ENCODE measurements at regions not wholly inside any gene's neighbourhood (a gene's known extent, or its start where the extent isn't known, plus 50 kb on each side); places are given as distances from the start of the nearest gene placed in this dataset.

DNA sequence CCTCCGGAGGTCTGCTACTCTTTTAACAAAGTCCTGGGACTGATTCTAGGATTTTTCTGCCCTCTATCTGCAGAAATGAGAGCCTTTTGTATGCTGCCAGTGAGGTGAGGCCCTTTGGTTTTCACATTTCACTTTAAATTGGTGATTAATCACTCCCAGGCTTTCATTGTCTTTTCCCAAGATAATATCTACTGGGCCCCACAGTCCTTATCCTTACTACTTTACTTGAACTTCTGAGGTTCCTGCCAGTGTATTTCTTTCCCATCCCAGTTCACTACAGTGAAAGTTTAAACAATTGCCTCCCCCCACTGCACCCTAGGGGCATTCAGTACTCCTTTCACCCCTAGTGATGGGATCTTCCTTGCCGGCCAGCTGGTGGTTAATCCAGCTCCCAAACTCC lies 127.4 kb upstream of the INHBA start:
- DNase-seq: no peak

DNA sequence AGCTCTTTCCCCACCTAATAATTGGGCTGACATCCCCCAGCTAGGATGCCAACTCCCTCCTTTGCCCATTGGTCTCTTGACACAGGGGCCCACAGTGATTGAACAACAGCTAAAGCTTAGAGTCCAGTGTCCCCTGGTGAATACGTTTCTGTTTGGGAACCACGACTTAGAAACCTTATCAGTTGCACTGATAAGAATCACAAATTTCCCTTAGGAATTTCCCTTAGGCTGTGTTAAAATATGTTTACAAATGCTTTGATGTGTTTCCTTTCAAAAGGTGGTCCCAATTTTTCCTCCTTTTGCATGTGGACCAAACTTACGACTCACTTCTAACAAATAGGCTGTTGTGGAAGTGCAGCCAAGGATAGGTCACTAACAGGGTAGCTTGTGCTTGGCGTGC lies 126.0 kb upstream of the INHBA start:
- no peak for DNase-seq

DNA sequence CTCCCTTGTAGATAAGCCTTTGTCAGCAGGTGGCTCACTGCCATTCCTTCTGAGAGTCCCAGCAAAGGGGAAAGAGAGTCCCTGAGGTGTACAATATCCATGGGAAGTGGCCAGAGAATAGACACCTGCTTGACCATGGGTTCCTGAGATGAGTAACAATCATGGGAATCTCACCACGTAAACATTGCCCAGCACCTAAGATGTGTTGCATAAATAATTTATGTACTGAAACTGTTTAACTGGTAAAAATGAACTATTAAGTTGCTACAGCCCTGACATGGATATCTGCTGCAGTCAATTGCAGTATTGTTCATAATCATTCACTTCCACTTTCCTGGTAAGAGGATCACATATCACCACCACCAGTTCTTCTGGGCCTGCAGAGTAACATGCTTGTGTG lies 123.8 kb upstream of the INHBA start:
- DNase-seq: no peak

DNA sequence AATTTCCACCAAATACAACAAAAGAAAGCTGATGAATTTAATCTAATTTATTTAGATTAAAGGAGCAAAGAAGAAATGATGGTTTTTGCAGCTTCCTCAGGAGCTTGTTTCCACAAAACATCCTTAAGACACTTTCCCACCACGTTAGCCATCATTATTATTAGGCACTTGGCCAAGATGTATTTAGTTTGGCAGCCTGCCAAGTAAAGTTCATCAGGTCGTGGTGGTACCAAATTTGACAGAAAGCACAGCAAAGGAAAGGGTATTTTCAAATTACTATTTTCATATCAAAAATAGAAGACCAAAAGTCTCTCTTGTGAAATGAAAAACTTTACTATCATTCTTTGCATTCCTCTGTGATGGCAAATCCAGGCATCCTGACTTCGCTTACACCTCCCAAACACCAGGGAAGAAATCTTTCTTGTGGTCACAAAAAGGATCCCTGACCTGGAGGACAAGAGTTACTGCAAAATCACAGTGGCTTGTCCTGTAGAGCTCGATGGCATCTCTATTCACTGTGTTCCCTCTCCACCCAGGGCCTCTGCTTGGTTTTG lies 123.1 kb upstream of the INHBA start:
- DNase-seq: no peak

DNA sequence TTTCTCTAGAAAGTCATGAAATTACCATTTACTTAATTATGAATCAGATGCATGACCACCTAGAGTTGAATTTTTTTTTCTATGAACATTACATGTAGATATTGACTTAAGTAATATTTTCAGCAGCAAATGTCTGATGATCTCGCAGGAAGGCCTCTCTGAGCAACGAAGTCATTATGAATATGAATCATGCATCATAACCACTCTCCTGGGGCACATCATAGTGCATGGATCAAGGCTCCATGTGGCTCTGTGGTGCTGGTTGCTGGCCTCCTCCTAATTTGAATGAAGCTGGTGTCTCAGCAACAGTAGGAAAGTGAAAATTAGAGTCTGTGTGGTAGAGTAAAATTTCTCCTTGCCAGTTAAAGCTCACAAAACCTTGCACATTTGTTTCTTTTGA lies 121.4 kb upstream of the INHBA start:
- no peak for DNase-seq

DNA sequence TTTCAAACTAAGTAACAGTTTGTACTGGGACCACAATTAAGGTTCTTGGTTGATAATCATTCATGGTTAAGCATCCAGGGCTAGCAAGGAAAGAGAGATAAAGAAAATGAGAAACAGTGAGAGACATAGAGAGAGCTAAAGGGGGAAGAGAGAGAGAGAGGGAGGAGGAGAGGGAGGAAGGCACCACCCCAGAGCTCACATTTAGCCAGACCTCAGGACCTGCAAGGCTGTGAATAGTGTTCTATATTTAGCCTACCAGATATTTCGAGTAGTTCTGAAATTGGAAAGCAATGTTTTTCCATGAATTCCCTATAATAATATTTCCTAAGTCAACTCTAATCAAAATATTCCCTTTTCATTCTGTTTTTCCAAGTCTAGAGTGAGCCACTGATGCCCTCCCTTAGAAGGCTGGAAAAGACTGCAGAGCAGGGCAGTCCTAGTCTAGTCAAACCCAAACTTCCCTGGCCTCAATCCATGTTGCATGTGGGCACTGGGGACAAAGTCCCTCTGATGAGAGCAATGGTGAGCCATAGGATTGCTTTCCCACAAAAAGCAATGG lies 119.4 kb upstream of the INHBA start:
- DNase-seq: no peak

DNA sequence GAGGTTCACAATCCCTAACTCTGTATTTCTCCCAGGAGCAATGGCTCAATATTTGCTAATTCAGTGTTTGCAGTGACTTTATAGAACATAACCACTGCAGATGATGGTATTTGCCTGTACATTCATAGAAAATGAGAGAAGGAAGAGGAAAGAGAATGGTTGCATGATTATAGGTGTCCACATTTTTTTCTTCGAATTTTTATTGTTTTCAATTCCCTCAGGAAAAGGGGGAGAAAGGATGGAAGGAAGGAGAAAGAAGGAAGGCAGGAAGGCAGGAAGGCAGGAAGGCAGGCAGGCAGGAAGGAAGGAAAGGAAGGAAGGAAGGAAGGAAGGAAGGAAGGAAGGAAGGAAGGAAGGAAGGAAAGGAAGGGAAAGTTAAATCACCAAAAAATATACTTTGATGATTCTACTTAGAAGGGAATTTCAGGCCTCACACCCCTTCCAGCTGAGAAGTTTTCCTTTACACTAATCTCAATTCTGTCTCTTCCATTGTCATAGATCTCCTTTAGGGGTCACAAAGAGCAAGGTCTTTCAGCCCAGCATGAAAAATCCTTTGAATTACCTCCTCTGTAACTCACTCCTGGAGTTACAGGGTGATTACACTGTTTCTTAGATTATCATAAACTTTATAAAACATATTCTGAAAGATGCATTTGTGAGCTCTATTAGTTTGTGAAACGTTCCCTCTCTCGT lies 118.8 kb upstream of the INHBA start:
- DNase-seq: no peak

DNA sequence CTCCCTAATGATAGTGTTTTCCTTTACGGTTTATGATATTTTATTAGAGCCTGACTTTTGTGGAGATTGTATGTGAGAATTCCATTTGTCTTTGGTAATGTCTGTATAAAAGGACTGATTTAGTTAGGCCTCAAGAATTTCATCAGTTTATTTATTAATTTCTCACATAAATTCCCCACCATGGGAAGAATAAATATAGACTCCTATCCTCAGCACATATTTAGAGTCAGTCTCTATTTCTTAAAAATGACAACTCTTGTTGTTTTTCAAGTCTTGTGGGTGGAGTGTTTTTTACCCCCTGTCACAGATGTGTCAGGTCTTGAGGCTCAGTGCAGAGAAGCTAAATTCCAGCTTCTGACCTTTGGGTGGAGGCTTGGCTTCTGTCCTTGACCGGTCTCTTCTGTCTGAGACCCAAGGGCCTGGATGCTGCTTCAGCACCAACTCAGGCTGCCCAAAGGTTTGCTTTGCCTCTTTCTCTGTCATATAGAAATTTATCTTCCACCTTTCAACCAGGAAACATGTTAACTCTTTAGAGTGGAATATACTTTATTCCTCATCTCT lies 117.3 kb upstream of the INHBA start:
- no peak for DNase-seq

DNA sequence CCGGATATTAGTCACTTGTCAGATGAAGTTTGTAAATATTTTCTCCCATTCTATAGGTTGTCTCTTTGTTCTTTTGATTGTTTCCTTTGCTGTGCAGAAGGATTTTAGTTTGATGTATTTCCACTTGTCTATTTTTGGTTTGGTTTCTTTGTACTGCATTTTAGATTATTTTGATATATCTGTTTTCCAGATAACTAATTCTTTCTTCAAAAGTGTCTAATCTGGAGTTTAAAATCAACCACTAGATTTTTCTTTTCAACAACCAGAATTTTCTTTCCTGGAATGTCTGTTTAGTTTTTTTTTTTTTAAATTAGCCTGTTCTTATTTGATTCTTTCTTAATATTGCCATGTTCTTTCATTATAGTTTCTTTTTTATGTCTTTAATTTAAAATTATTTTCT lies 116.8 kb upstream of the INHBA start:
- DNase-seq: no peak

DNA sequence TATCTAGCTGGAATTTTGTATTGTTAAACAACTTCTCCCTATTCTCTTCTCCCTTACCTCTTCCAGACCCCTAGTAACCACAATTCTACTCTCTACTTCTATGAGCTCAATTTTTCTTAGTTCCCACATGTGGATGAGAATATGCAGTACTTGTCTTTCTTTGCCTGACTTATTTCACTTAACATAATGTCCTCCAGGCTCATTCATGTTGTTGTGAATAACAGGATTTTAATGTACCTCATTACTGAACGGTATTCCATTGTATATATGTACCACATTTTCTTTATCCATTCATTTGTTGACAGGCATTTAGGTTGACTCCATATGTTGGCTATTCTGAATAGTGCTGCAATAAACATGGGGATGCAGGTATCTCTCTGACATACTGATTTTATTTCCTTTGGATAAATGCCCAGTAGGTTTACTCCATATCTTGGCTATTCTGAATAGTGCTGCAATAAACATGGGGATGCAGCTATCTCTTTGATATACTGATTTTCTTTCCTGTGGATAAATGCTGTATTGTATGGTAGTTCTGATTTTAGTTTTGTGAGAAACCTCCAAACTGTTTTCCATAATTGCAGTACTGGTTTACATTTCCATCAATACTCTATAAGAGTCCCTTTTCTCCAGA lies 116.0 kb upstream of the INHBA start:
- DNase-seq: no peak

DNA sequence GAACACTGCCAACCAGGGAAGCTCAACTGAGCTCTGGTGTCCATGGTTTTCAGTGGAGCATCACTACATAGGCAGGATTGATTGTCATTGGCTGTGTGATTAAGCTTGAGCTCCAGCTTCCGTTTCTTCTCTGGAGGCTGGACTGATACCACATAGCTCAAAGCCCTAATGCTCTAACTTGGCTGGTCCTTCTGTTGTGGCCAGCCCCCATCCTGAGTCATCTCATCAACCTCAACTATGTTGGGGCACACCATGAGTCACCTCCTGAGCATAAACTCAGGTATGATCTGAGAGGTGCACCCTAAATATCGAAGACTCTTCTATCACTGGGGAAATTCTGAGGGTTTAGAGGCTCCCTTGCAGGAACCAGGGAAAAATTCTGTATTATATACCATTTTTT lies 114.5 kb upstream of the INHBA start:
- no peak for DNase-seq

DNA sequence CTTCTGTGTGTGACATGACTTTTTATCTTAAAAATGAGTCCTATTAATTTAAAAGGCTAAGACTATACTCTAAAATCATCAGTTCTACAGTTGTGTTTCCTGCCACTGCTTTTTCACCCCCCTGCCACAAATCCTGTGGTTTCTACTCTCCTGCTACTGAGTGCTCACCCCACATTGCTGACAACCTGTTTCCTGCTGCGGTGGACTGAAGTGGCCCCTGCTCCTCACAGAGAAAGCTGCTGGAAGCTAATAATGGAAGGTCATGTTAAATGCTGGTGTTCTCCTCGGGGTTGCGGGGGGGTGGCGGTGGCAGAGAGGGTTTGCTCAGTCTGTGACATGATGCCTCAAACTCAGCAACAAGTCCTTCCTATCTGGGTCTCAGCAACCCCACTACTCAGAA lies 113.2 kb upstream of the INHBA start:
- DNase-seq: peak; percentile 41

DNA sequence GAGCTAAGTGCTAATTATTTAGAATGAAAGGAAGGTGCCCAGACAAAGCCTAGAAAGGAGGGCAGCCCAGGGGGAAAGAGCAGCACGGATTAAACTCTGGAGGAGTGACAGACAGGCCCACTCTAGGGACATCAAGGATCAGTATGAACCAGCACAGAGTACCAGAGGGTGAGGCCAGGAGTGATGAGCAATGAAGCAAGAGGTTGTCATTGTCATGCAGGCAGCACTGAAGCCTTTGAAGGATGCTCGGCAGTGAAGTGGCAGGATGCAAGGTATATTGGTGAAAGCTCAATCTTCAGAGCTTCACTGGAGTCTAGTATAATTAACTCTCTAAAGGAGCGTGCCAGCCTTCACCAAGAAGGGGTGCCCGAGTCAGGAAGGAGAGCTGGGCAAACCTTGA lies 112.0 kb upstream of the INHBA start:
- DNase-seq: no peak

DNA sequence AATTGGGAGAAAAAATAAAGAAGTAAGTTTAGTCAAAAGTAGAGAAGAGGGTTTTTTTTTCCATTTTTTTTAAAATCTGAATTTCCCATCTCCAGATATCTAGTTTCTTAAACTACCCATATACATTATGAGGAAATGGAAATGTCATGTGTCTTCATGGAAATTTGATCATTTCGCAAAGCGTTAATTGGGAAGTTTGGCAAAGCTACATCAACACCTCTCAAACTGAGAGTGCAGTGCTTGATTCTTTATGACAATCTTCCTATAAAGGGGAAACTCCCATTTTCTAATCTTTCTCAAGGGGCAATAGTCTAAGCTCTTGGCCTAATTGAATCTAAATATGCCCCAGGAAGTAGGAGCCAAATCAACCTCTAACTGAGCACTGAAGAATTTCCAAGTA lies 110.4 kb upstream of the INHBA start:
- no peak for DNase-seq

DNA sequence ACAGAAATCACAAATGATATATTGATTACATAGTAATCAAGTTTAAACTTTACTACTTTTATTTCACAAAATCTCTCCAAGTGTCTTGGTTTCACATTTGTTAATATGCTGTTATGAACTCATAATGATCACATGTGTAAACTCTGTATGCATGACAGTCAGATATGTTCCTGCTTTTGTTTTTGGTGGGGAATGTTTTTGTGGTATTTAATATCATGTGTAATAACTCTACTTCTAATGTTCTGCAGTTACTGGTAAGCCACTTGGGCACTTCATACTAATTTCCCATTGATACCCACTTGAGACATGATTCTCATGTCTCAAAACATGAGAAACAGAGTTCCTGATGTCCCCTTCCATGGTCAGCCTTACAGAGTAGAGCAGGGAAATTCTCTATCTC lies 109.1 kb upstream of the INHBA start:
- DNase-seq: no peak

DNA sequence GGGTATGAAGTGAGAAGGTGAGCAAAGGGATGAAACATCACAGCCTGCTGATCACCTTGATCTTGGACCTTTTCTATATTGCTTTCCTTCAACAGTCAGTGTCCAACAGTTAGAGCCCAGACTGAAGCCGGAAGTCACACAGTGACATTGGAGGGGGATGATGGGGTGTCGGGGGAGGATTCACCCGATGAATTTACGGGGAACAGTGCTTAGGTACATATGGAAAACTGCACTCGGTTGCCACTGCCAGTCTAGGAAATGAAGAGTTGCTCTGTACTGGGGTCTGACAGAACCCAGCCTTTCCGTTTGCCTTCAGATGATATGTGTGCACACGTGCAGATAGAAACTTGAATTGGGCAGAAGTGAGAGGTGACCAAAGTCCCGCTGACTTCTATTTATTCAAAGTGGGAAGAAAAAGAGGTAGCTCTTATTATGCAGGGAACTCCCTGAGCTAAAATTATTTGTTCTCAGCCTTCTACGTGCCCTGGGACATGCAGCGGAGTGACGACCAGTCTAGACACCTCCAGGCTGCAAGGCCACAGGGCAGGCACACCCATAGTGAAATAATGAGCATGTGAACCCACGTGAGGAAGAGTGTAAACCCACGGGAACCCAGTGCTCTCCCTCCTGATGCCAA lies 107.2 kb upstream of the INHBA start:
- DNase-seq: no peak

DNA sequence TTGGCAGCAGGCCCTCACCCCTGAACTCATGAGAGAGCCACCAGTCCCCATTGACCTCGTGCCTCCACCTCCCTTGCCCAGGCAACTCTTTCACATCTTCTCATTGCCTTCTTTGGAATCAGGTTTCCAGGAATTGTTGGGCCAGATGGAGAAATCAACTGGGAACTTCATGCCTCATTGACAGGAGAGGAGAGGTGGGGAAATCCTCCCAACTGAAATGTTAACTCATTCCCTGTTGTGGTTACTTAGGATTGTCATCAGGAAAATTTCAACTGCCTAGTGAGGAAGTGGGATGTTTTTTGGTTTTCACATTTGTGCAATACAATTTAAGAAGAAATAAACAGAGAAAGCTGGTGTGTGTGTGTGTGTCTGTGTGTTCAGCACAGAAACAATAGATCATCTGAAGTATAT lies 106.6 kb upstream of the INHBA start:
- no peak for DNase-seq

DNA sequence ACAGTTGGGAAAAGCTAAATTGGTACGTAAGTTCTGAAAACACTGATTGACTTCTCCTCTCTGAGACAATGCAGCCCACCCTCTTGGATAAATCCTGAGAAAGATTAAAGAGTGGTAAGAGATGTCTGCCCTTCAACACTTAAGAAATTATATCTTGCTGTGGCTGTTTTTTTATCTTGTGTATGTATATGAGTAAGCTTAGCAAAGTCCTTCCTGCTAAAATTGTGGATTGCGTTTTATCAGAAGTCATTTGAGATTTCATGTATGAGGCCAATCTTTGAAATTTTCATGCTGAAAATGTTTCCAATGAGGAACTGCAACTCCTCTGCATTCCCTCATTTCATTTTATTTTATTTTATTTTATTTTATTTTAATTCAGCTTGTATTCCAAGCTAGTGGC lies 106.2 kb upstream of the INHBA start:
- DNase-seq: no peak

DNA sequence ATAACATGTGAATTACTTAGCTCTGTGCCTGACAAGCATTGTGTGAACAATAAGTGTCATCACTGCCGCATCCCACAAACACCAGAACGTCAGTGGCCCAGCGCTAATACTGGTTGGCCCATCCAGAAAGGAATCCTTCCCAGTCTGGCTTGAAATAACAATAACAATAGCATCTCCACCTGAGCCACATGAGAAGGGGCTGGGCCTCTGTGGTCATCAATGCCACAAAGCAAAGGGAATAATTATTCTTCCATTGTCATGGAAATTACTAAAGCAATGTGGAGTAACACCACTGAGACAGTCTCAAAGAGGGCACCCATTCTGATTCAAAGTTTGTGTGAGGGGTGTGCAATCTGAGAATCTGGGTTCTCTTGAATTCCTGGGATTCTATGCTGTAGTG lies 105.7 kb upstream of the INHBA start:
- no peak for DNase-seq

DNA sequence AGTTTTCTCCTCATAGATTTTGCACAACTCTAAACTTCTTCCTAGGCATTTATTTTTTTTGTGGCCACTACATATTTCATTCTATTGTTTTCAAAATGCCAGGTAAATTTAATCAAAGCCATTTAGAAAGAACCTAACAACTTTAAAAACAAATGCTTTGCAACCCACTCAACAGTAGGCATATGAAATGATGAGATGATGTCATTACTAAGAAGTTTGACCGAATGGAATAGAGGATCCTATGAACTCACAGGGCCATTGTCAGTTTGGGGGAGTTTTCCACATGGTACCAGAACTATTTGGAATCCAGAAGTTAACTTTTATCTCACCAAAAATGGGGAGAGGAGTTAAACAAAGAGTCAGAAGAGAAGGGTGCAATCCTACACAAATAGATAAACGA lies 100.7 kb upstream of the INHBA start:
- no peak for DNase-seq

DNA sequence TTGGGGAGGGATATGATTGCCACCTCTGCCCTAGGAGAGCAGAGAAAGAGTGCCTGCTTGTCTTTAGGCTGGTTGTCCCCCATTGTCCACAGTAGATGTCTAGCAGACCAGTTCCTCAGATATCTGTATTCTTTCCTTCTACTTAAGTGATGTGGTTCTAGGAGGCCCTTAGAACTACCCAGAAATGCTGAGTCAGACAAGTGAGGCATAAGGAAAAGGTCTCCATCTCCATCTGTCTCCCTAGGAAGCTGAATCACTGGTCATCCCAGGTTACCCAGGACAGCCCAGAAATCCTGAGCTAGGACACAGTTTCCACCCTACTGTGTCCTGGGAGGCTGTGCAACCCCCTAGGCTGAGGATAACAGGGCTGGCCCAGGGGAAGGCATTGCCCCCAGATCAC lies 93.4 kb upstream of the INHBA start:
- DNase-seq: no peak

DNA sequence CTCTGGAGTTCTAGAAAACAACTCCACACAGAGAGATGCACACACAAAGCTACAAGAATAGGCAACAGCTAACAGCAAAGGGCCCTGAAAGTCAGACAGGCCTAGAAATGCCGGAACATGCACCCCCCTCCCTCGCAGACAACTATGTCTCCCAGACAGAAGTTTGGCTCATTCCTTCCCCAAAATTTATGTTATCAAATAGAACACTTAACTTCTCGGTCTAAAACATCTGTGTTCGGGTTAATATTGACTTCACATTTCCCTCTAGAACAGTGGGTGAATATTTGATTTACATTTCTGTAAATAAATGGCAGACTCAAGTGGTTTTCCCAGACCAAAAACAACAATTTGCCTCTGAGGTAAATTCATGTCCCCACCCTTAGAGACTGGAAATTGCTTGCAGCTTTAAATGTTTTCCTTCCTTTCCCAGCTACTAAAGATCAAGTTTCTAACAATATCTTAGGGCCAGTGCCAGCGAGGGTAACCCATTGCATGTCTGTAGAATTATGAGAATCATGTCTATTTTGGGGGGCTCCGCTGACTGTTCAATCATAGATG lies 92.5 kb upstream of the INHBA start:
- DNase-seq: no peak

DNA sequence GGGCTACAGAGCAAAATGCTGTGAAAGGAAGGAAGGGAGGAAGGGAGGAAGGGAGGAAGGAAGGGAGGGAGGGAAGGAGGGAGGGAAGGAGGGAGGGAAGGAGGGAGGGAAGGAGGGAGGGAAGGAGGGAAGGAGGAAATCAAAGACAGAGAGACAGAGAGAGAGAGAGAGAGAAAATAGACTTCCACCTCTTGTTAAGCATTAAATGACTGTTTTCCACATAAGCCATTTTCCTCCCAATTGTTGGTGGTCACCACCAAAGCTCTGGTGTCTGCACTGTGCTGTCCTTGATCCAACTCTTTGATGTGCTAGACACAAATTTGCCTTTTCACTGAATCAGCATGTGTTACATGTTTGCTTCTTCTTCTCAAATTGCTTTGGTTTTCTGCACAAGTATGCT lies 90.7 kb upstream of the INHBA start:
- DNase-seq: no peak

Data from femur (tissue), 1 donor.